HG02884 (cell line): ENCODE measurements at regions not wholly inside any gene's neighbourhood (a gene's known extent, or its start where the extent isn't known, plus 50 kb on each side); places are given as distances from the start of the nearest gene placed in this dataset.

Experiments used
- ATAC-seq: cut with Tn5 transposase; IDR thresholded peaks from one replicate; pipeline ENCODE4 v1.9.1; 2021; ENCODE audit warnings: mild to moderate bottlenecking, moderate library complexity; ENCODE audit not compliant: unreplicated experiment

DNA sequence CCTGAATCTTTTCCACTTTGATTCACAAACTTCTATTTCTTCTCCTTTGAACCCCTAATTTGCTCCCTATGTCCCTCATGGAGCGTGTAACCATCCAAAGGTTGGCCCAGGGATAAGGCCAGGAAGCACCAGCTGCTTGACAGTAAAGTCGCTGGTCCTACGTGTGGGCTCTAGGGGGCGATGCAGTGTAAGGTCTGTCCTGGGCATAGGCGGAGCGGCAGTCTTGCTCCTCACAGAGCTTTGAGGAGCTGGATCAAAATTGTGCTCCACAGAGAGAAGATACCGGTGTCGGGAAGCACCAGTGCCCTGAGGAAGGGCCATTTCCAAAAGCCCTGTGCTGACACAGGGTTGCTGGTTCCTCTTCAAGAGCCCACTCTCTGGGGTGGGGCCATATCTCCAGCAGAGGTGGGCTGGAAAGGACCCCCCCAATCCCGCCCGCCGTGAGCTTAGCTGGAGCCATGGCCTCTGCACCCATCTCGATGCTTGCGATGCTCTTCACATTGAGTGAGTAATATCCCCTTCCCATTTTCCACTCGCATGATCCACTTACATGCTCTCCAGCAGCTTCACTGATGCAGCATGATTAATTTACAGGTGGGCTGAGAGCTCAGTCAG is 49.9 kb upstream of the OR4E1 start:
- no peak for ATAC-seq
